Esophagus muscularis mucosa (tissue), 4 donors: ENCODE measurements at regions not wholly inside any gene's neighbourhood (a gene's known extent, or its start where the extent isn't known, plus 50 kb on each side); places are given as distances from the start of the nearest gene placed in this dataset.

Source experiments
- CTCF ChIP-seq, 3 experiments: fragments of 200-600 bp in 2 of 3; fragments of 450-650 bp in 1 of 3; sonication (generic) in 2 of 3; IDR thresholded peaks; one replicate each; pipeline ENCODE4 v1.5.1; 2017 to 2019; ENCODE audit warnings: antibody characterized with exemption in 3 of 3, mild to moderate bottlenecking in 2 of 3, moderate library complexity in 1 of 3
- EP300 ChIP-seq: sonication (generic); formaldehyde crosslinking; IDR thresholded peaks from one replicate; pipeline ENCODE4 v1.6.1; 2017; ENCODE audit warnings: antibody characterized with exemption
- POLR2A ChIP-seq: fragments of 450-650 bp; IDR thresholded peaks from one replicate; pipeline ENCODE4 v1.6.1; 2017; ENCODE audit warnings: antibody characterized with exemption, moderate library complexity, mild to moderate bottlenecking, low read depth
- POLR2AphosphoS5 ChIP-seq, 2 donors: sonication (generic); formaldehyde crosslinking; IDR thresholded peaks; one replicate each; pipeline ENCODE4 v1.6.1; 2017; ENCODE audit warnings: antibody characterized with exemption in 2 of 2

- no peak for TF ChIP-seq CTCF (IDR thresholded peaks at IDR 0.05)
- no peak for TF ChIP-seq EP300
- TF ChIP-seq POLR2A = no peak
- TF ChIP-seq POLR2AphosphoS5 (IDR thresholded peaks at IDR 0.05) = no peak
Measured at GRCh38 chr1:224504297-224505041, 69.9 kb upstream of the WDR26 start.
